ENCODE measurements at regions not wholly inside any gene's neighbourhood (a gene's known extent, or its start where the extent isn't known, plus 50 kb on each side); places are given as distances from the start of the nearest gene placed in this dataset.

GRCh38 chr3:193879099-193879863, 256.7 kb upstream of the HES1 start:
- DNase-seq = no peak

GRCh38 chr3:193879864-193880242, 256.1 kb upstream of the HES1 start:
- no peak for DNase-seq

- DNase-seq = no peak
Measured at GRCh38 chr3:193882091-193882490, 253.9 kb upstream of the HES1 start.

GRCh38 chr3:193883551-193883950, 252.4 kb upstream of the HES1 start:
- DNase-seq = no peak

- DNase-seq = no peak
Measured at GRCh38 chr3:193884027-193884426, 251.9 kb upstream of the HES1 start.

GRCh38 chr3:193884652-193885051, 251.3 kb upstream of the HES1 start:
- DNase-seq = no peak

GRCh38 chr3:193885832-193886231, 250.1 kb upstream of the HES1 start:
- no peak for DNase-seq

GRCh38 chr3:193890016-193890897, 245.7 kb upstream of the HES1 start:
- peak; percentile 23 for DNase-seq

- no peak for DNase-seq
Measured at GRCh38 chr3:193894121-193894863, 241.7 kb upstream of the HES1 start.

GRCh38 chr3:193895409-193895808, 240.5 kb upstream of the HES1 start:
- no peak for DNase-seq

GRCh38 chr3:193896419-193896818, 239.5 kb upstream of the HES1 start:
- no peak for DNase-seq

- no peak for DNase-seq
Measured at GRCh38 chr3:193897288-193897687, 238.7 kb upstream of the HES1 start.

GRCh38 chr3:193897731-193898180, 238.2 kb upstream of the HES1 start:
- no peak for DNase-seq

GRCh38 chr3:193899001-193899400, 236.9 kb upstream of the HES1 start:
- DNase-seq = no peak

GRCh38 chr3:193901007-193901406, 234.9 kb upstream of the HES1 start:
- DNase-seq = no peak

GRCh38 chr3:193902607-193903511, 233.1 kb upstream of the HES1 start:
- no peak for DNase-seq

- DNase-seq = no peak
Measured at GRCh38 chr3:193903512-193903817, 232.5 kb upstream of the HES1 start.

GRCh38 chr3:193903966-193904365, 232.0 kb upstream of the HES1 start:
- no peak for DNase-seq

GRCh38 chr3:193905541-193906396, 230.2 kb upstream of the HES1 start:
- DNase-seq = no peak

- DNase-seq = no peak
Measured at GRCh38 chr3:193906849-193907410, 229.0 kb upstream of the HES1 start.

- DNase-seq = no peak
Measured at GRCh38 chr3:193908181-193908744, 227.7 kb upstream of the HES1 start.
